HG03280 (cell line): ENCODE measurements at regions not wholly inside any gene's neighbourhood (a gene's known extent, or its start where the extent isn't known, plus 50 kb on each side); places are given as distances from the start of the nearest gene placed in this dataset.

Experiments
- ATAC-seq: cut with Tn5 transposase; IDR thresholded peaks from one replicate; pipeline ENCODE4 v1.9.1; 2021; ENCODE audit warnings: mild to moderate bottlenecking, moderate library complexity; ENCODE audit not compliant: unreplicated experiment

GRCh38 chr12:124184456-124184855, 110.4 kb upstream of the RFLNA start:
- no peak for ATAC-seq

- ATAC-seq, result no peak
Observed at GRCh38 chr12:124185971-124186686, 108.8 kb upstream of the RFLNA start.

- no peak for ATAC-seq
Observed at GRCh38 chr12:124188084-124188483, 106.8 kb upstream of the RFLNA start.

GRCh38 chr12:124188561-124189405, 106.1 kb upstream of the RFLNA start:
- ATAC-seq, result no peak

GRCh38 chr12:124190312-124191023, 104.4 kb upstream of the RFLNA start:
- no peak for ATAC-seq

- ATAC-seq, result no peak
Observed at GRCh38 chr12:124191024-124191359, 103.9 kb upstream of the RFLNA start.

- ATAC-seq, result no peak
Observed at GRCh38 chr12:124191966-124192365, 102.9 kb upstream of the RFLNA start.

- no peak for ATAC-seq
Observed at GRCh38 chr12:124194264-124194892, 100.5 kb upstream of the RFLNA start.

- no peak for ATAC-seq
Observed at GRCh38 chr12:124194893-124195566, 99.9 kb upstream of the RFLNA start.

GRCh38 chr12:124195567-124195942, 99.3 kb upstream of the RFLNA start:
- ATAC-seq, result no peak

GRCh38 chr12:124196236-124196635, 98.7 kb upstream of the RFLNA start:
- ATAC-seq, result no peak

GRCh38 chr12:124201248-124201647, 93.6 kb upstream of the RFLNA start:
- no peak for ATAC-seq

- ATAC-seq, result no peak
Observed at GRCh38 chr12:124203176-124203575, 91.7 kb upstream of the RFLNA start.

GRCh38 chr12:124205405-124205804, 89.5 kb upstream of the RFLNA start:
- no peak for ATAC-seq

GRCh38 chr12:124207049-124207448, 87.8 kb upstream of the RFLNA start:
- ATAC-seq, result no peak

- ATAC-seq, result no peak
Observed at GRCh38 chr12:124207617-124208016, 87.3 kb upstream of the RFLNA start.

GRCh38 chr12:124208489-124208888, 86.4 kb upstream of the RFLNA start:
- ATAC-seq, result no peak

GRCh38 chr12:124210991-124211577, 83.8 kb upstream of the RFLNA start:
- ATAC-seq, result no peak

- no peak for ATAC-seq
Observed at GRCh38 chr12:124211753-124212152, 83.1 kb upstream of the RFLNA start.

- ATAC-seq, result no peak
Observed at GRCh38 chr12:124213666-124214347, 81.1 kb upstream of the RFLNA start.
